ENCODE measurements at regions not wholly inside any gene's neighbourhood (a gene's known extent, or its start where the extent isn't known, plus 50 kb on each side); places are given as distances from the start of the nearest gene placed in this dataset.

DNA sequence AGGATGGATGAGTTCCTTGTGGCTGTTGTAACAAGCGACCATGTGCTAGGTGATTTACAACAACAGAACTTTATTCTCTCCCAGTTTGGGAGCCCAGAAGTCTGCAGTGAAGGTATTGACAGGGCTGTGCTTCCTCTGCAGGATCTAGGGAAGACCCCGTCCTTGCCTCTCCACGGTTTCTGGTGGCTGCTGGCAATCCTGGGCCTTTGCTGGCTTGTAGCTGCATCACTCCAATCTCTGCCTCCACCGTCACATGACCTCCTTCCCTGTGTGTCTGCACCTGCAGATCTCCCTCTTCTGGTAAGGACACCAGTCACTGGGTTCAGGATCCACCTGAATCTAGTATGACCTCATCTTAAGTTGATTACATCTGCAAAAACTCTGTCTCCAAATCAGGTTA, 115.6 kb downstream of the GLRX3 start:
- intact Hi-C loops (cut with micrococcal nuclease) = no loop called here
- ATAC-seq = no peak

DNA sequence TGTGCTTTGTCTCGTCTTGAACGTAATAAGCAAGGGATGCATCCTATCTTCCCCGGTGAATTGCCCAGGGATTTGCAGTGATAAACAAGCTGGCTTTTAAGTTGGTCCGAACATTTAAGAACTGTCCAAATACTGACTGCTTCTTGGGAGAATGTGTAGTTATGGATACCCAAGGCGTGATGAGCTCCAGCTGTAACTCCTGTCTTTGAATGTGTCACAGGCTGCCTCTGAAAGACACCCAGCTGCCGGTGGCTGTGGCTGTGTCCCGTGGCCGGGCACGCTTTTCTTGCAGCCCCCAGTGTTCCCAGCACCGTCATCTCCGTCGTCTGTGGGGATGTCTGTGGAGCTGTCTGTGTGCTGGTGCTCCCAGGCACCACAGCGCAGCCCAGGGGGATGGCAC, 118.1 kb downstream of the GLRX3 start:
- no peak for ATAC-seq
- H3K27ac ChIP-seq (ENCODE audit: low read length) = no peak overlapping the region

More for the DNA sequence above, 115.6 kb downstream of the GLRX3 start:
- Histone ChIP-seq H3K9me3 (ENCODE audit: low read length) (no peaks in the 10 kb centered on the region), H3K4me2 (ENCODE audit: low read length) (no peak overlapping the region), H3K4me3 (ENCODE audit: low read length) (no peak overlapping the region), H3K9me2 (replicated peaks; ENCODE audit: low read length) (no peaks in the 10 kb centered on the region), H3K4me1 (ENCODE audit: insufficient read depth, low read length) (no peaks in the 10 kb centered on the region), H3K27me3 (ENCODE audit: low read length) (no peaks in the 10 kb centered on the region), H2AFZ (ENCODE audit: low read length) (no peak overlapping the region), H4K20me1 (ENCODE audit: low read length) (no peaks in the 10 kb centered on the region), H3K27ac (ENCODE audit: low read length) (no peak overlapping the region), H3F3A (ENCODE audit: low read length, unreplicated experiment) (no peaks in the 10 kb centered on the region), H3K9ac (ENCODE audit: low read length) (no peak overlapping the region), H3K36me3 (ENCODE audit: low read depth, low read length) (no peaks in the 10 kb centered on the region), H3K79me2 (ENCODE audit: low read length) (no peaks in the 10 kb centered on the region)
- ChIA-PET POLR2A (ENCODE audit: unreplicated experiment) (no interaction called here), CTCF (no interaction called here)
- no peak for TF ChIP-seq EZH2 (IDR thresholded peaks at IDR 0.05; ENCODE audit: low read length, unreplicated experiment)
- TF ChIP-seq, protein P1, sequence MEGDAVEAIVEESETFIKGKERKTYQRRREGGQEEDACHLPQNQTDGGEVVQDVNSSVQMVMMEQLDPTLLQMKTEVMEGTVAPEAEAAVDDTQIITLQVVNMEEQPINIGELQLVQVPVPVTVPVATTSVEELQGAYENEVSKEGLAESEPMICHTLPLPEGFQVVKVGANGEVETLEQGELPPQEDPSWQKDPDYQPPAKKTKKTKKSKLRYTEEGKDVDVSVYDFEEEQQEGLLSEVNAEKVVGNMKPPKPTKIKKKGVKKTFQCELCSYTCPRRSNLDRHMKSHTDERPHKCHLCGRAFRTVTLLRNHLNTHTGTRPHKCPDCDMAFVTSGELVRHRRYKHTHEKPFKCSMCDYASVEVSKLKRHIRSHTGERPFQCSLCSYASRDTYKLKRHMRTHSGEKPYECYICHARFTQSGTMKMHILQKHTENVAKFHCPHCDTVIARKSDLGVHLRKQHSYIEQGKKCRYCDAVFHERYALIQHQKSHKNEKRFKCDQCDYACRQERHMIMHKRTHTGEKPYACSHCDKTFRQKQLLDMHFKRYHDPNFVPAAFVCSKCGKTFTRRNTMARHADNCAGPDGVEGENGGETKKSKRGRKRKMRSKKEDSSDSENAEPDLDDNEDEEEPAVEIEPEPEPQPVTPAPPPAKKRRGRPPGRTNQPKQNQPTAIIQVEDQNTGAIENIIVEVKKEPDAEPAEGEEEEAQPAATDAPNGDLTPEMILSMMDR (conservative IDR thresholded peaks at IDR 0.05; ENCODE audit: low read depth, low read length) = no peak
- no peak for TF ChIP-seq EZH2phosphoT487 (IDR thresholded peaks at IDR 0.05; ENCODE audit: borderline replicate concordance, low read length)
- no peak for DNase-seq
- BruUV-seq (replicated peaks) = no TSS peak

DNA sequence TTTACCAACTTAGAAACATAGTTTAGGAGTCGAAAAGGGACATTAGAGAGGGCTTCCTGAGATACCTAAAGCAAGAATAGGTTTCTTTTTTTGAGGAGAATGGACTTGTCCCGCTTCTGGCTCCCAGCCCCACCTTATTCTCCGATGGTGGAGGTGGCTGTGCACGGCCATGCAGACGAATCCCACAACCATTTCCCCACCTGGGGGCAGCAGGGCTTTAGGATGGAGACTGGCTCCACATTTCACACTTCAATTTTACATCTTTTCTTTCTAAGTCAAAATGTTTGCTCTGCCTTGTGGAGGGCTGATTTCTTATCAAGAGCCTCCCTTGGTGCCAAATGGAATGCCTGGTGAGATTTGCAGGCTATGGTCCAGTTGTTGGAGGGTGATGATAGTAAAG, 118.5 kb downstream of the GLRX3 start:
- no peak for DNase-seq
- POLR2A ChIA-PET (ENCODE audit: unreplicated experiment) = no interaction called here
- H3F3A ChIP-seq (ENCODE audit: low read length, unreplicated experiment) = no peaks in the 10 kb centered on the region
- no peak overlapping the region for H3K27ac ChIP-seq (ENCODE audit: low read length)
- intact Hi-C loops (cut with micrococcal nuclease) = no loop called here
- no TSS peak for BruUV-seq (replicated peaks)
- no peaks in the 10 kb centered on the region for H3K9me3 ChIP-seq (ENCODE audit: low read length)
- H3K4me1 ChIP-seq (ENCODE audit: insufficient read depth, low read length) = no peaks in the 10 kb centered on the region
- TF ChIP-seq, protein P1 (conservative IDR thresholded peaks at IDR 0.05; ENCODE audit: low read depth, low read length) = no peak
- no peak for TF ChIP-seq EZH2 (IDR thresholded peaks at IDR 0.05; ENCODE audit: low read length, unreplicated experiment)
- no peak for TF ChIP-seq EZH2phosphoT487 (IDR thresholded peaks at IDR 0.05; ENCODE audit: borderline replicate concordance, low read length)
- no peaks in the 10 kb centered on the region for H3K9me2 ChIP-seq (replicated peaks; ENCODE audit: low read length)
- no peaks in the 10 kb centered on the region for H4K20me1 ChIP-seq (ENCODE audit: low read length)
- no peak for ATAC-seq
- no peak overlapping the region for H3K9ac ChIP-seq (ENCODE audit: low read length)
- H3K27me3 ChIP-seq (ENCODE audit: low read length) = no peaks in the 10 kb centered on the region
- H3K4me2 ChIP-seq (ENCODE audit: low read length) = no peak overlapping the region
- no peak overlapping the region for H3K4me3 ChIP-seq (ENCODE audit: low read length)
- H2AFZ ChIP-seq (ENCODE audit: low read length) = no peak overlapping the region
- no peaks in the 10 kb centered on the region for H3K36me3 ChIP-seq (ENCODE audit: low read depth, low read length)
- no peaks in the 10 kb centered on the region for H3K79me2 ChIP-seq (ENCODE audit: low read length)
- CTCF ChIA-PET = no interaction called here

More for the DNA sequence above, 118.1 kb downstream of the GLRX3 start:
- no peak for DNase-seq
- no peaks in the 10 kb centered on the region for H4K20me1 ChIP-seq (ENCODE audit: low read length)
- H3K36me3 ChIP-seq (ENCODE audit: low read depth, low read length) = no peaks in the 10 kb centered on the region
- H3K4me3 ChIP-seq (ENCODE audit: low read length) = no peak overlapping the region
- H2AFZ ChIP-seq (ENCODE audit: low read length) = no peak overlapping the region
- no peaks in the 10 kb centered on the region for H3K9me2 ChIP-seq (replicated peaks; ENCODE audit: low read length)
- H3F3A ChIP-seq (ENCODE audit: low read length, unreplicated experiment) = no peaks in the 10 kb centered on the region
- TF ChIP-seq, protein P1 (conservative IDR thresholded peaks at IDR 0.05; ENCODE audit: low read depth, low read length) = no peak
- TF ChIP-seq EZH2 (IDR thresholded peaks at IDR 0.05; ENCODE audit: low read length, unreplicated experiment) (no peak), EZH2phosphoT487 (IDR thresholded peaks at IDR 0.05; ENCODE audit: borderline replicate concordance, low read length) (no peak)
- no peaks in the 10 kb centered on the region for H3K27me3 ChIP-seq (ENCODE audit: low read length)
- H3K9me3 ChIP-seq (ENCODE audit: low read length) = no peaks in the 10 kb centered on the region
- intact Hi-C loops (cut with micrococcal nuclease) = no loop called here
- no peaks in the 10 kb centered on the region for H3K4me1 ChIP-seq (ENCODE audit: insufficient read depth, low read length)
- ChIA-PET CTCF (no interaction called here), POLR2A (ENCODE audit: unreplicated experiment) (no interaction called here)
- no peak overlapping the region for H3K4me2 ChIP-seq (ENCODE audit: low read length)
- no peak overlapping the region for H3K9ac ChIP-seq (ENCODE audit: low read length)
- no TSS peak for BruUV-seq (replicated peaks)
- no peaks in the 10 kb centered on the region for H3K79me2 ChIP-seq (ENCODE audit: low read length)
